OCI-LY7 (cell line): ENCODE measurements at regions not wholly inside any gene's neighbourhood (a gene's known extent, or its start where the extent isn't known, plus 50 kb on each side); places are given as distances from the start of the nearest gene placed in this dataset.

Experiments used
- EZH2phosphoT487 ChIP-seq: fragments of 200-600 bp; sonication (generic); IDR thresholded peaks from 2 replicates; pipeline ENCODE4 v1.6.1; 2018; ENCODE audit warnings: low read depth, borderline replicate concordance, mild to moderate bottlenecking, mixed run types, antibody characterized with exemption, low read length, moderate library complexity, mixed read lengths
- TF ChIP-seq, protein P1 (sequence below): fragments of 200-600 bp; sonication (generic); conservative IDR thresholded peaks from 2 replicates; pipeline ENCODE4 v1.5.1; 2014; ENCODE audit warnings: mild to moderate bottlenecking, antibody characterized with exemption, low read length, moderate library complexity, mixed read lengths

DNA sequence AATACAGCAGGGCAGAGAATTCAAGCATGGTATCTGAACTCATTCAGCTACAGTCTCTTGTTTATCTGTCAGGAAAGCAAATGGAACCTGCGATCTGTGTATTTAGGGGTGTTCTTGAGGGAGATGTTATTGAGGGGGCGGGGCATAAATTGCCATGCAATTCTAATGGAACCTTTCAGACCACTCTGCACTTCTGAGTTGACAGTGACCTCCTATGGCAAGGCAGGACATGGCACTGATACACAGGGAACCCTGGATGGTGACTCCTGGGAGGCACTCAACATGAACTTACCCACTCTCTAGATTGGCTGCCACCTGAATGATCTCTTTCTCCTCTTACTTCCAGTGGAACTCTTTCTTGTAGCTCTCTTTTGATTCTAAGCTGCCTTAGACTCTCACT is 787.3 kb downstream of the VRK1 start:
- TF ChIP-seq, protein P1, sequence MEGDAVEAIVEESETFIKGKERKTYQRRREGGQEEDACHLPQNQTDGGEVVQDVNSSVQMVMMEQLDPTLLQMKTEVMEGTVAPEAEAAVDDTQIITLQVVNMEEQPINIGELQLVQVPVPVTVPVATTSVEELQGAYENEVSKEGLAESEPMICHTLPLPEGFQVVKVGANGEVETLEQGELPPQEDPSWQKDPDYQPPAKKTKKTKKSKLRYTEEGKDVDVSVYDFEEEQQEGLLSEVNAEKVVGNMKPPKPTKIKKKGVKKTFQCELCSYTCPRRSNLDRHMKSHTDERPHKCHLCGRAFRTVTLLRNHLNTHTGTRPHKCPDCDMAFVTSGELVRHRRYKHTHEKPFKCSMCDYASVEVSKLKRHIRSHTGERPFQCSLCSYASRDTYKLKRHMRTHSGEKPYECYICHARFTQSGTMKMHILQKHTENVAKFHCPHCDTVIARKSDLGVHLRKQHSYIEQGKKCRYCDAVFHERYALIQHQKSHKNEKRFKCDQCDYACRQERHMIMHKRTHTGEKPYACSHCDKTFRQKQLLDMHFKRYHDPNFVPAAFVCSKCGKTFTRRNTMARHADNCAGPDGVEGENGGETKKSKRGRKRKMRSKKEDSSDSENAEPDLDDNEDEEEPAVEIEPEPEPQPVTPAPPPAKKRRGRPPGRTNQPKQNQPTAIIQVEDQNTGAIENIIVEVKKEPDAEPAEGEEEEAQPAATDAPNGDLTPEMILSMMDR, result 0 out of 2 replicates have a peak, but pooled peaks have one; percentile 17
- TF ChIP-seq EZH2phosphoT487, result no peak
